Nephron progenitor cell (in vitro differentiated cells): ENCODE measurements at regions not wholly inside any gene's neighbourhood (a gene's known extent, or its start where the extent isn't known, plus 50 kb on each side); places are given as distances from the start of the nearest gene placed in this dataset.

Experiments
- DNase-seq: peaks from one replicate; pipeline ENCODE4 v3.0.0; 2021
- H3K27ac Mint-ChIP-seq: 2 replicates; pipeline ENCODE4 v1.8.0; 2021; ENCODE audit warnings: mild to moderate bottlenecking, moderate library complexity, mixed read lengths
- H3K27me3 Mint-ChIP-seq: 2 replicates; pipeline ENCODE4 v1.8.0; 2021; ENCODE audit warnings: mild to moderate bottlenecking, low read depth, mixed read lengths; ENCODE audit not compliant: poor library complexity
- H3K36me3 Mint-ChIP-seq: 2 replicates; pipeline ENCODE4 v1.8.0; 2021; ENCODE audit warnings: low read depth, mixed read lengths
- H3K4me1 Mint-ChIP-seq: 2 replicates; pipeline ENCODE4 v1.8.0; 2021; ENCODE audit warnings: mixed read lengths
- H3K4me3 Mint-ChIP-seq: 2 replicates; pipeline ENCODE4 v1.8.0; 2021; ENCODE audit warnings: mild to moderate bottlenecking, moderate library complexity, mixed read lengths
- H3K9me3 Mint-ChIP-seq: 2 replicates; pipeline ENCODE4 v1.8.0; 2021; ENCODE audit warnings: mild to moderate bottlenecking, moderate library complexity, mixed read lengths
- TF ChIP-seq, protein P1 (sequence below): fragments of 200-600 bp; sonication (generic); IDR thresholded peaks from 2 replicates; pipeline ENCODE4 v1.5.0; 2021; ENCODE audit warnings: antibody characterized with exemption

DNA sequence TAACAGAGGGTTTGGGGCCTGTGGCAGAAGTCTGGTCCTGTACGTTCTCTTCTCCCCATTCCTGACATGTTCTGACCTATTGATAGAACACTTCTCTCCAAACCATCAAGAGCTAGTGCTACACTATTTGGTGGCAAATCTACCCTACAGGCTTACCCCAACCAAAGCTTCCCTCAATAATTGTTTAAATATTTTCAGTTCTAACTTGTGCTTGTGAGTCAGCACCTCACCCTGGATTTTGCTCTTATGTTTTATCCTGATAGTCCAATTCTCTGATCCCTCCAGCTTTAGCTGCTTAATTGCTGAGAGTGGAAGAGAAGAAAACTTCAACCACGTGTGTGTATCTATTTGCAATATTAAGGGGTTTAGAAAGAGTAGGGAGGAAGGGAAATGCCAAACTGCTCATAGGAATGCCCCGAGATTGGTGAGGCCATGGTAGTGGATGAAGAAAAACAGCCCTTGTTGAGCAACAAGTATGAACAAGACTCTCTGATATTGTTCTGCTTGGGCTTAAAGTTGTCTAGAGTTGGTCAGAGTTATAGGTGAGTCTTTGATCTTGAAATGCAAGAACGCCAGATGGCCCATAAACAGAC, 67.8 kb upstream of the PARD3B start:
- peaks cover 10% of the 10 kb centered on the region for H3K27me3 Mint-ChIP-seq
- H3K9me3 Mint-ChIP-seq = no peaks in the 10 kb centered on the region
- DNase-seq = no peak
- H3K27ac Mint-ChIP-seq = no peak overlapping the region
- H3K36me3 Mint-ChIP-seq = no peaks in the 10 kb centered on the region
- no peak overlapping the region for H3K4me3 Mint-ChIP-seq
- TF ChIP-seq, protein P1, sequence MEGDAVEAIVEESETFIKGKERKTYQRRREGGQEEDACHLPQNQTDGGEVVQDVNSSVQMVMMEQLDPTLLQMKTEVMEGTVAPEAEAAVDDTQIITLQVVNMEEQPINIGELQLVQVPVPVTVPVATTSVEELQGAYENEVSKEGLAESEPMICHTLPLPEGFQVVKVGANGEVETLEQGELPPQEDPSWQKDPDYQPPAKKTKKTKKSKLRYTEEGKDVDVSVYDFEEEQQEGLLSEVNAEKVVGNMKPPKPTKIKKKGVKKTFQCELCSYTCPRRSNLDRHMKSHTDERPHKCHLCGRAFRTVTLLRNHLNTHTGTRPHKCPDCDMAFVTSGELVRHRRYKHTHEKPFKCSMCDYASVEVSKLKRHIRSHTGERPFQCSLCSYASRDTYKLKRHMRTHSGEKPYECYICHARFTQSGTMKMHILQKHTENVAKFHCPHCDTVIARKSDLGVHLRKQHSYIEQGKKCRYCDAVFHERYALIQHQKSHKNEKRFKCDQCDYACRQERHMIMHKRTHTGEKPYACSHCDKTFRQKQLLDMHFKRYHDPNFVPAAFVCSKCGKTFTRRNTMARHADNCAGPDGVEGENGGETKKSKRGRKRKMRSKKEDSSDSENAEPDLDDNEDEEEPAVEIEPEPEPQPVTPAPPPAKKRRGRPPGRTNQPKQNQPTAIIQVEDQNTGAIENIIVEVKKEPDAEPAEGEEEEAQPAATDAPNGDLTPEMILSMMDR = no peak
- H3K4me1 Mint-ChIP-seq = no peaks in the 10 kb centered on the region

DNA sequence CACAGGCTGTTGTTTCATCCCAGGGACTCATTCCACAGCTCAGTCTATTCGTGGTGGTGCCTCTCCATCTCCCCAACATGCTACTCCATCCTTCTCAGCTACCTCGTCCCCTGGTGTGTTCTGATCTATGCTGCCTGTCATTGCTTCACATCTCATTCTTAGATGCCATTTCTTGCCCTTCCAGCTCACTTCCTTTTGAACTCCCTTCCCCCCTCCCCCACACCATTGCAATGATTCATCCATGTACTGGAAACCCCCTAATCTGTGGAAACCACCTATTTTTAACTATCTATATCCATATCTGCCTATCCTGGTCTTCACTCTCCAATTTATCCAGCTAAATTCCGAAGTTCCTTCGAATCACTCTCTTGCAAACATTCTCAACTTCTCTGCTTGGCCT, 65.7 kb upstream of the PARD3B start:
- Mint-ChIP-seq H3K36me3 (no peaks in the 10 kb centered on the region), H3K27ac (no peak overlapping the region), H3K4me1 (no peaks in the 10 kb centered on the region), H3K9me3 (no peaks in the 10 kb centered on the region), H3K27me3 (peaks cover 10% of the 10 kb centered on the region), H3K4me3 (no peak overlapping the region)
- TF ChIP-seq, protein P1 = no peak
- DNase-seq = no peak

DNA sequence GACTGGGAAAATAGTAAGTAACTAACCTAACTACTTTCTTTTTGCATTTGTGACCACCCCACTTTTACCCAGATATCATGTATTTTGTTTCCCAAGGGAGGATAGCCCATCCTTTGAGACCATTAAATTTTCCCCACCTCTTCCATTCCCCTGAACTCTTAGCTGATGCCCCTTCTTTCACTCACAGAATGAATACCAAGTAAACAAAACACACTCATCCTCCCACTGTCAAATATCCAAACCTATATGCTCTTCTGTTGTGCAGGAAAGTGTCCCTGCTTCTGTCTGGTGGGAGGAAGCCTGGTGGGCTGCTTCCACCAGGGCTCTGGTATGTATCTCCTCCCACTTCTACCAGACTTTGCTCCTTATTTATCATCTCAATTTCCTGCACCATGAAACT, 64.6 kb upstream of the PARD3B start:
- TF ChIP-seq, protein P1 = no peak

DNA sequence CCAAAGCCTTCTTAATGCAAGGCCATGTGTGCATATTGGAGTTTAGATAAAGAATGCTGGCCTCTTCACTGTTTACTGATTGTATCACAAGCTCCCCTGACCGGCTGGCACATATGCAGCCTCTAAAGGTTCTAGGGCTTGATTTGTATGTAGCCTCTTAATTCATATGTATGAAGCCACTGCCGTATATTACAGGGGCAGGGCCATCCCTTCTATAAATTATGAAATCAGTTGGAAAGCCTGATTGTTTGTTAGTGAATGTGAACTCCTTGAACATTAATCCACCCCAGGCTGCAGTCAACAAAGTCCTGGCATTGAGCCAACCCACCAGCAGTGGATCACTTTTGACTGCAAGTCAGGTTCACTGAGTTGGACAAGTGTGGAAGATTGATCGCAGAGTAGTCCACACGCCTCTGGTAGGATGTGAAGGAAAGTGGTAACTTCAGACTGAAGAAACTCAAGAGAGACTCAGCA, 61.6 kb upstream of the PARD3B start:
- Mint-ChIP-seq H3K9me3 (no peaks in the 10 kb centered on the region), H3K4me3 (no peak overlapping the region), H3K27ac (no peak overlapping the region), H3K27me3 (peaks cover 3% of the 10 kb centered on the region), H3K4me1 (no peaks in the 10 kb centered on the region), H3K36me3 (no peaks in the 10 kb centered on the region)
- TF ChIP-seq, protein P1 = no peak
- DNase-seq = no peak

More for the DNA sequence above, 64.6 kb upstream of the PARD3B start:
- Mint-ChIP-seq H3K9me3 (no peaks in the 10 kb centered on the region), H3K27me3 (peaks cover 7% of the 10 kb centered on the region), H3K36me3 (no peaks in the 10 kb centered on the region), H3K4me1 (no peaks in the 10 kb centered on the region), H3K4me3 (no peak overlapping the region), H3K27ac (no peak overlapping the region)
- no peak for DNase-seq

DNA sequence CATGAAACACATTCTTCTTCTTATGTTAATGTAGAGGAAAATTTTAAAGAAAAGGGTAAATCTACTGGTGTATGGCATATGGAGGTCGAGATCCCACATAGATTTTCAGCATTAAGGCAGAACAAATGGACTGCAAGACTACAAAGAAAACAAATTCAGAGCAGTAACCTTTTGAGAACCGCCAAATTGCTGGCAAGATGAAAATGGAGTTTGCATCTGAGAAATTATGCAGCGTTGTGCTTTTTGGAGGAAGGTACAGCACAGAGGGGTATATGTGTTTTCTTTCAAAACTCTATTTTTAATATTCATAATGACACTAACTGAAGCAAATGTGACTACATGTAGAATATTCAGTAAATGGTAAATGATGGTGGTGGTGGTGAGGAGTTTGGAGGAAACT, 59.0 kb upstream of the PARD3B start:
- Mint-ChIP-seq H3K4me3 (no peak overlapping the region), H3K36me3 (no peaks in the 10 kb centered on the region), H3K27ac (no peak overlapping the region), H3K4me1 (no peaks in the 10 kb centered on the region), H3K9me3 (no peaks in the 10 kb centered on the region), H3K27me3 (no peaks in the 10 kb centered on the region)
- DNase-seq = no peak
- TF ChIP-seq, protein P1 = no peak

DNA sequence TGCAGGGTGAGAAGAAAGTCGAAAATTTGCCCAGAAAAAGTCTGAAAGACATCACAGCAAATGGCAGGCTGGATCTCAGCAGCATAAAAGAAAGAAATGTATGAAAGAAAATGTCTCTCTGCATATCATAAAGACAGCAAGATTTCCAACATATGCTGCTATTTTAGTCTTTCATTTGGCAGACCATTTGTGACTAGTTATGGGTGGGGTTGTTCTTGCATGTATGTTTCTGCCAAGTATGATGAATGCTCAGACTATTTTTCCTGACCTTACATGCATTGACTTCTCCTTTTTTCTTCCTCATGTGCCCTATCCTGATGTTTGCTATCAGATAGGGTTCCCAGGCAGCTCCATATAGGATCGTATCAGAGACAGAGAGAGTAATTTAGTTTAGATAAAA, 58.5 kb upstream of the PARD3B start:
- no peaks in the 10 kb centered on the region for H3K36me3 Mint-ChIP-seq
- H3K9me3 Mint-ChIP-seq = no peaks in the 10 kb centered on the region
- H3K27ac Mint-ChIP-seq = no peak overlapping the region
- H3K4me3 Mint-ChIP-seq = no peak overlapping the region
- DNase-seq = no peak
- no peaks in the 10 kb centered on the region for H3K27me3 Mint-ChIP-seq
- TF ChIP-seq, protein P1 = no peak
- H3K4me1 Mint-ChIP-seq = no peaks in the 10 kb centered on the region
